ENCODE measurements at regions not wholly inside any gene's neighbourhood (a gene's known extent, or its start where the extent isn't known, plus 50 kb on each side); places are given as distances from the start of the nearest gene placed in this dataset.

GRCh38 chr2:71277536-71278103, 50.7 kb upstream of the PAIP2B start:
- no peak for DNase-seq (ENCODE audit: low read depth in 3 of 3, low spot score in 1 of 3)

DNA sequence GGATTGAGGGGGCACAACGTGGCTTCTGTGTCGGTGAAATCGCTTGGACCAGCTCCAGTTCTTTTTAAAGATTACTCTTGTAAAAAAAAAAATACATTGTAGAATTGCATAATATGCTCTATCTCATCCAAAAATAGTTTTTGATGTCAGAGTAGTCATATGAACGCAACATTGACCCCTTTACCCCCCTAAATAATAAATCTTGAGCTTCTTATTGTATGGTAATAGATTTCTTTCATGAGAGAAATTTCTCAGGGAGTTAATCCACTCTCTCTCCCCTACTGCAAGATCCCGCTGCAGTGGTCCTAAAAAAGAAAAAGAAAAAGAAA, 50.2 kb upstream of the PAIP2B start:
- no peak for DNase-seq (ENCODE audit: low read depth in 3 of 3, low spot score in 1 of 3)

DNA sequence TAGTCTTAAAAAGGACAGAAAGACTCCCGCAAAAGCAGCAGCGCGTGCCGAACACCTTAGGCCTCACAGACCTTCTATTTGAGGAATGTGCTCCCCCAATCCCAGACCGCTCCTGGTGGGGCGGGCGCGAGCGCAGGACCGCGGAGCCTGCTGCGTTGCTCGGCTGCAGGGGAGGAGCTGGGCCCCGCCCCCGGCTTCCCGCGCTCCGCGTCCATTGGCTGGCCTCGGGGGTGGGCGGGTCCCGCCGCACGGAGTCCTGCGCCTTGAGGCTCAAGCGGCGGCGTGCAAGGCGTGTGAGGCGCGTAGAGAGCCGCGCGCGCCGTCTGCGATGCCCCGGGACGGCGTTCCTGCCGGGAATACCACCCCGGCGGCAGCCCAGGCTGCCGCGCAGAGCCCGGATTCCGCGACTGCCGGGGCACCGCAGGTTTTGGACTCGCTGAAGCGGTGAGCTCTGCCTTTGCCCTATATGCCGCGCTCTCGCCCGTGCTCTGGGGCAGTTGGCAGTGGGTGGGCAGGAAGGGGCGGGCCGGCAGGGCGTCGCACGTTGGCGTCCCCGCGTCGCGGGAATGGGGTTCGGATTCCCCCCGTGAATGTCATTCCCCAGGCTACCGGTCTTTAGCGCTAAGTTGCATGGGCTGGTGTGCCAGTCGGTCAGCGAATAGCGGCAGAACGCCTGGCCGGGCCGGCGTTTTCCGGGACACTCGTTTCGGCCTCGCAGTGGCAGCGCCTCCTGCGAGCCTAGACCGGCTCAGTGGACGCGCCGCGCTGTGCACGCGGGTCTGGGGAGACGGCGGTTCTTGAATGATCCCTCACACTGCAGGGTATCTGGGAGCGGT, 49.6 kb upstream of the PAIP2B start:
- peak; percentile 51 to 84 (median 62) for DNase-seq (ENCODE audit: low read depth in 3 of 3, low spot score in 1 of 3)

All from stimulated activated CD4-positive, alpha-beta T cell treated with anti-CD3 and anti-CD28 coated beads, TNF-alpha, amount 100 ng/mL, for 1 hour (primary cell).